ENCODE measurements at regions not wholly inside any gene's neighbourhood (a gene's known extent, or its start where the extent isn't known, plus 50 kb on each side); places are given as distances from the start of the nearest gene placed in this dataset.

GRCh38 chr12:98351784-98352183 is 163.6 kb upstream of the TMPO start:
- H3K4me3 Mint-ChIP-seq: no peak overlapping the region
- ATAC-seq (no peak), DNase-seq (no peak)
- Histone ChIP-seq H3K27ac (ENCODE audit: low read length) (no peak overlapping the region), H3K9me3 (ENCODE audit: control insufficient read depth, insufficient read depth, low read length) (no peaks in the 10 kb centered on the region), H3K27me3 (ENCODE audit: control insufficient read depth, insufficient read depth, low read length) (no peaks in the 10 kb centered on the region), H3K4me1 (ENCODE audit: control insufficient read depth, insufficient read depth, low read length) (no peaks in the 10 kb centered on the region), H3K36me3 (ENCODE audit: control insufficient read depth, insufficient read depth, low read length) (no peaks in the 10 kb centered on the region), H3K4me3 (ENCODE audit: low read length) (no peak overlapping the region)
- H3K27ac Mint-ChIP-seq: no peak overlapping the region
- 45% methylated on average over 1 of the region's 3 CpGs for WGBS (ENCODE audit: insufficient coverage)
- intact Hi-C loops (cut with micrococcal nuclease): no loop called here
- TF ChIP-seq CTCF (IDR thresholded peaks at IDR 0.05): no peak
- peaks cover 10 to 11% of the 10 kb centered on the region in 2 donors for H3K27me3 Mint-ChIP-seq (ENCODE audit: low read depth in 2 of 2)
- H3K4me1 Mint-ChIP-seq: no peaks in the 10 kb centered on the region
- no peaks in the 10 kb centered on the region for H3K36me3 Mint-ChIP-seq
- no peaks in the 10 kb centered on the region for H3K9me3 Mint-ChIP-seq

GRCh38 chr12:98352218-98352811 is 163.1 kb upstream of the TMPO start:
- no peak for ATAC-seq
- Histone ChIP-seq H3K9me3 (ENCODE audit: control insufficient read depth, insufficient read depth, low read length) (no peaks in the 10 kb centered on the region), H3K27ac (ENCODE audit: low read length) (no peak overlapping the region), H3K27me3 (ENCODE audit: control insufficient read depth, insufficient read depth, low read length) (no peaks in the 10 kb centered on the region), H3K4me3 (ENCODE audit: low read length) (no peak overlapping the region), H3K4me1 (ENCODE audit: control insufficient read depth, insufficient read depth, low read length) (no peaks in the 10 kb centered on the region), H3K36me3 (ENCODE audit: control insufficient read depth, insufficient read depth, low read length) (no peaks in the 10 kb centered on the region)
- DNase-seq: no peak
- Mint-ChIP-seq H3K27me3 (ENCODE audit: low read depth in 2 of 2) (peaks cover 10 to 11% of the 10 kb centered on the region in 2 donors), H3K4me1 (no peaks in the 10 kb centered on the region), H3K9me3 (no peaks in the 10 kb centered on the region), H3K4me3 (no peak overlapping the region), H3K36me3 (no peaks in the 10 kb centered on the region), H3K27ac (no peak overlapping the region)
- intact Hi-C loops (cut with micrococcal nuclease): no loop called here
- no peak for TF ChIP-seq CTCF (IDR thresholded peaks at IDR 0.05)
- WGBS (ENCODE audit: insufficient coverage): 67% methylated on average over 3 of the region's 4 CpGs

GRCh38 chr12:98352835-98353234 is 162.6 kb upstream of the TMPO start:
- Histone ChIP-seq H3K36me3 (ENCODE audit: control insufficient read depth, insufficient read depth, low read length) (no peaks in the 10 kb centered on the region), H3K9me3 (ENCODE audit: control insufficient read depth, insufficient read depth, low read length) (no peaks in the 10 kb centered on the region), H3K4me1 (ENCODE audit: control insufficient read depth, insufficient read depth, low read length) (no peaks in the 10 kb centered on the region), H3K27me3 (ENCODE audit: control insufficient read depth, insufficient read depth, low read length) (no peaks in the 10 kb centered on the region), H3K4me3 (ENCODE audit: low read length) (no peak overlapping the region), H3K27ac (ENCODE audit: low read length) (no peak overlapping the region)
- DNase-seq (no peak), ATAC-seq (no peak)
- H3K27me3 Mint-ChIP-seq (ENCODE audit: low read depth in 2 of 2): peaks cover 10 to 11% of the 10 kb centered on the region in 2 donors
- intact Hi-C loops (cut with micrococcal nuclease): no loop called here
- H3K4me1 Mint-ChIP-seq: no peaks in the 10 kb centered on the region
- H3K36me3 Mint-ChIP-seq: no peaks in the 10 kb centered on the region
- no peak overlapping the region for H3K27ac Mint-ChIP-seq
- no peak for TF ChIP-seq CTCF (IDR thresholded peaks at IDR 0.05)
- WGBS (ENCODE audit: insufficient coverage): 62% methylated on average over 3 of the region's 3 CpGs
- H3K9me3 Mint-ChIP-seq: no peaks in the 10 kb centered on the region
- H3K4me3 Mint-ChIP-seq: no peak overlapping the region

- H3K4me3 Mint-ChIP-seq: no peak overlapping the region
- TF ChIP-seq CTCF (IDR thresholded peaks at IDR 0.05): no peak
- no peak for DNase-seq
- Histone ChIP-seq H3K4me3 (ENCODE audit: low read length) (no peak overlapping the region), H3K36me3 (ENCODE audit: control insufficient read depth, insufficient read depth, low read length) (no peaks in the 10 kb centered on the region), H3K9me3 (ENCODE audit: control insufficient read depth, insufficient read depth, low read length) (no peaks in the 10 kb centered on the region), H3K27ac (ENCODE audit: low read length) (no peak overlapping the region), H3K27me3 (ENCODE audit: control insufficient read depth, insufficient read depth, low read length) (no peaks in the 10 kb centered on the region), H3K4me1 (ENCODE audit: control insufficient read depth, insufficient read depth, low read length) (no peaks in the 10 kb centered on the region)
- no peak overlapping the region for H3K27ac Mint-ChIP-seq
- no peaks in the 10 kb centered on the region for H3K36me3 Mint-ChIP-seq
- intact Hi-C loops (cut with micrococcal nuclease): no loop called here
- peaks cover 11 to 16% of the 10 kb centered on the region in 2 donors for H3K27me3 Mint-ChIP-seq (ENCODE audit: low read depth in 2 of 2)
- 79% methylated on average over 2 of the region's 2 CpGs for WGBS (ENCODE audit: insufficient coverage)
- H3K4me1 Mint-ChIP-seq: no peaks in the 10 kb centered on the region
- H3K9me3 Mint-ChIP-seq: no peaks in the 10 kb centered on the region
- ATAC-seq: no peak
Measured at GRCh38 chr12:98354520-98355035, 160.8 kb upstream of the TMPO start.
